Sigmoid colon (tissue), 4 donors: ENCODE measurements at regions not wholly inside any gene's neighbourhood (a gene's known extent, or its start where the extent isn't known, plus 50 kb on each side); places are given as distances from the start of the nearest gene placed in this dataset.

Source experiments
- CTCF ChIP-seq, 4 experiments: fragments of 450-650 bp in 3 of 4; fragments of 200-600 bp in 1 of 4; IDR thresholded peaks; one replicate each; pipeline ENCODE4 v1.5.1; 2016 to 2019; ENCODE audit warnings: antibody characterized with exemption in 4 of 4, mild to moderate bottlenecking in 3 of 4, moderate library complexity in 2 of 4
- EP300 ChIP-seq, 4 donors: sonication (generic); formaldehyde crosslinking; IDR thresholded peaks; one replicate each; pipeline ENCODE4 v1.6.1; 2017; ENCODE audit warnings: antibody characterized with exemption in 4 of 4
- POLR2A ChIP-seq, 2 donors: fragments of 450-650 bp; IDR thresholded peaks; one replicate each; pipeline ENCODE4 v1.6.1; 2016; ENCODE audit warnings: antibody characterized with exemption in 2 of 2, mild to moderate bottlenecking in 2 of 2, moderate library complexity in 2 of 2

- no peak for TF ChIP-seq CTCF (IDR thresholded peaks at IDR 0.05)
- no peak for TF ChIP-seq POLR2A (IDR thresholded peaks at IDR 0.05)
- TF ChIP-seq EP300 (IDR thresholded peaks at IDR 0.05), result no peak
Measured at GRCh38 chr1:168861421-168862004, 132.5 kb upstream of the DPT start.
